HS-27A (cell line): ENCODE measurements at regions not wholly inside any gene's neighbourhood (a gene's known extent, or its start where the extent isn't known, plus 50 kb on each side); places are given as distances from the start of the nearest gene placed in this dataset.

Experiments
- DNase-seq: peaks from one replicate; pipeline ENCODE4 v3.0.0-alpha.2; 2012; ENCODE audit warnings: low read depth, missing footprints

DNA sequence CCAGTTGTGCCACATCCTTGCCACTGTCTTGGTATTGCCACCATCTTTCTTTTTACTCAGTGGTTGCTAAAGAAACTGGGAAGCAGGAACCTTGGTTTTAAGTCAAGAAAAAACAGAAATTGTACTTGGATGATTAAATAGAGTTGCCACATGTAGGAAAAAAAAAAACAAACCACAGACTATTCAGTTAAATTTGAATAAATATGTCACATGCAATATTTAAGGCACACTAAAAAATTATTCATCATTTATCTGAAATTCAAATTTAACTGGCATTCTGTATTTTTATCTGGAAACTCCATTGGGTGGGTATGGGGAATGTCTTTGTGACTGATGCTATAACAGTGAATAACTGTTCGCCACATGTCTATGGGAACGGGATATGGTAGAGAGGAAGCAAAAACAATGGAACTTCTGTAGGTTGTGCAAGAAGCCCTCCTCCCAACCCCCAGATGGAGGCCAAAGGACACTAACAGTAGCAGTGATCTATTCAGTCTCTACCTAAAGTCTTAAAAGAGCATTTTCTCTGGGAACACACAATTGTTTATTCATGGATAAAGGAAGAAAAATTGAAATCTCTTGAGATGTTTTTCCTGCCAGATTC, 57.0 kb upstream of the PLAC8 start:
- DNase-seq, result no peak

- DNase-seq, result no peak
Observed at GRCh38 chr4:83170952-83171399, 56.4 kb upstream of the PLAC8 start.
